Left hindlimb (tissue), 1 donor: ENCODE measurements at regions not wholly inside any gene's neighbourhood (a gene's known extent, or its start where the extent isn't known, plus 50 kb on each side); places are given as distances from the start of the nearest gene placed in this dataset.

Experiments used
- DNase-seq: peaks from one replicate; pipeline ENCODE4 v3.0.0-alpha.2; 2018

- no peak for DNase-seq
Observed at GRCh38 chr10:120984221-120984620, 133.1 kb downstream of the WDR11 start.

GRCh38 chr10:120987359-120987758 lies 136.2 kb downstream of the WDR11 start:
- no peak for DNase-seq

GRCh38 chr10:120988751-120989150 lies 137.6 kb downstream of the WDR11 start:
- no peak for DNase-seq

- no peak for DNase-seq
Observed at GRCh38 chr10:120989279-120989678, 138.1 kb downstream of the WDR11 start.

- DNase-seq, result no peak
Observed at GRCh38 chr10:120989996-120990598, 138.9 kb downstream of the WDR11 start.

GRCh38 chr10:120990831-120991230 lies 139.7 kb downstream of the WDR11 start:
- no peak for DNase-seq

- no peak for DNase-seq
Observed at GRCh38 chr10:120993089-120993488, 141.9 kb downstream of the WDR11 start.

- DNase-seq, result no peak
Observed at GRCh38 chr10:120995768-120996167, 144.6 kb downstream of the WDR11 start.

GRCh38 chr10:120996456-120997034 lies 145.4 kb downstream of the WDR11 start:
- DNase-seq, result no peak

GRCh38 chr10:120997313-120997712 lies 146.2 kb downstream of the WDR11 start:
- no peak for DNase-seq

- no peak for DNase-seq
Observed at GRCh38 chr10:120997756-120998155, 146.6 kb downstream of the WDR11 start.

GRCh38 chr10:120998251-120998650 lies 147.1 kb downstream of the WDR11 start:
- DNase-seq, result no peak

GRCh38 chr10:120998782-120999285 lies 147.7 kb downstream of the WDR11 start:
- DNase-seq, result no peak

GRCh38 chr10:120999868-121000267 lies 148.7 kb downstream of the WDR11 start:
- no peak for DNase-seq

GRCh38 chr10:121002586-121003205 lies 151.5 kb downstream of the WDR11 start:
- no peak for DNase-seq

GRCh38 chr10:121005948-121006587 lies 154.9 kb downstream of the WDR11 start:
- DNase-seq, result no peak

- DNase-seq, result no peak
Observed at GRCh38 chr10:121007264-121007663, 156.1 kb downstream of the WDR11 start.

GRCh38 chr10:121015916-121016315 lies 164.8 kb downstream of the WDR11 start:
- DNase-seq, result no peak

GRCh38 chr10:121024905-121025584 lies 173.9 kb downstream of the WDR11 start:
- DNase-seq, result no peak

- DNase-seq, result no peak
Observed at GRCh38 chr10:121025731-121026130, 174.6 kb downstream of the WDR11 start.

- no peak for DNase-seq
Observed at GRCh38 chr10:121027371-121027770, 176.2 kb downstream of the WDR11 start.

GRCh38 chr10:121032460-121032859 lies 181.3 kb downstream of the WDR11 start:
- no peak for DNase-seq

- no peak for DNase-seq
Observed at GRCh38 chr10:121033366-121033765, 182.2 kb downstream of the WDR11 start.
